Mesodermal cell (in vitro differentiated cells): ENCODE measurements at regions not wholly inside any gene's neighbourhood (a gene's known extent, or its start where the extent isn't known, plus 50 kb on each side); places are given as distances from the start of the nearest gene placed in this dataset.
"Not testable (repeated sequence)": the region's sequence is repeated elsewhere in the genome, so short reads cannot be mapped to it uniquely, and the experiment has no call there.

Experiments used
- H3K27ac ChIP-seq: 2 replicates; pipeline ENCODE4 v1.7.0; 2013; ENCODE audit warnings: mild to moderate bottlenecking, low read depth, low read length, moderate library complexity; ENCODE audit not compliant: severe bottlenecking
- H3K36me3 ChIP-seq: 2 replicates; pipeline ENCODE4 v1.7.1; 2013; ENCODE audit warnings: mild to moderate bottlenecking, low read length, moderate library complexity; ENCODE audit not compliant: control insufficient read depth, insufficient read depth
- H3K4me1 ChIP-seq: one replicate; pipeline ENCODE4 v1.7.1; 2013; ENCODE audit warnings: mild to moderate bottlenecking, low read length; ENCODE audit not compliant: insufficient read depth, control insufficient read depth, poor library complexity, severe bottlenecking
- H3K4me3 ChIP-seq: 2 replicates; pipeline ENCODE4 v1.7.0; 2013; ENCODE audit warnings: low read length, control low read depth, mild to moderate bottlenecking; ENCODE audit not compliant: insufficient read depth, poor library complexity, severe bottlenecking; ENCODE audit errors: extremely low read depth
- H3K9me3 ChIP-seq: 2 replicates; pipeline ENCODE4 v1.7.1; 2013; ENCODE audit warnings: mild to moderate bottlenecking, low read length, moderate library complexity; ENCODE audit not compliant: control insufficient read depth
- WGBS, 2 experiments: methylation state at CpG; one replicate each; pipeline ENCODE4 v1.1.5; 2013; ENCODE audit warnings: missing lambda C conversion rate in 2 of 2; ENCODE audit not compliant: insufficient coverage in 2 of 2; 5-methylcytosine and 5-hydroxymethylcytosine counted together

- 87 to 89% methylated on average over 5 to 10 of the region's 11 CpGs for WGBS, 2 experiments
- H3K27ac ChIP-seq, H3K4me3 ChIP-seq, H3K4me1 ChIP-seq, H3K9me3 ChIP-seq, H3K36me3 ChIP-seq: not testable (repeated sequence)
Observed at GRCh38 chr6:14521861-14522260, 404.3 kb downstream of the CD83 start.

GRCh38 chr6:14524319-14524718 lies 406.7 kb downstream of the CD83 start:
- 81 to 83% methylated on average over 3 of the region's 3 CpGs for WGBS, 2 experiments
- Histone ChIP-seq H3K36me3 (no peaks in the 10 kb centered on the region), H3K27ac (no peak overlapping the region), H3K4me3 (no peak overlapping the region), H3K9me3 (no peaks in the 10 kb centered on the region), H3K4me1 (no peaks in the 10 kb centered on the region)

GRCh38 chr6:14530385-14530784 lies 412.8 kb downstream of the CD83 start:
- Histone ChIP-seq H3K27ac (no peak overlapping the region), H3K4me3 (no peak overlapping the region), H3K9me3 (no peaks in the 10 kb centered on the region), H3K36me3 (no peaks in the 10 kb centered on the region), H3K4me1 (peaks cover 3% of the 10 kb centered on the region)
- WGBS, 2 experiments, result 75 to 90% methylated on average over 2 to 4 of the region's 4 CpGs

- no peaks in the 10 kb centered on the region for H3K9me3 ChIP-seq
- 40 to 86% methylated on average over 1 to 2 of the region's 5 CpGs for WGBS, 2 experiments
- H3K36me3 ChIP-seq, result no peaks in the 10 kb centered on the region
- H3K4me1 ChIP-seq, result peaks cover 3% of the 10 kb centered on the region
- no peak overlapping the region for H3K4me3 ChIP-seq
- no peak overlapping the region for H3K27ac ChIP-seq
Observed at GRCh38 chr6:14533446-14533845, 415.9 kb downstream of the CD83 start.

GRCh38 chr6:14537030-14537429 lies 419.5 kb downstream of the CD83 start:
- H3K36me3 ChIP-seq, result no peaks in the 10 kb centered on the region
- H3K4me1 ChIP-seq, result peaks cover 3% of the 10 kb centered on the region
- no peak overlapping the region for H3K4me3 ChIP-seq
- no peaks in the 10 kb centered on the region for H3K9me3 ChIP-seq
- H3K27ac ChIP-seq, result no peak overlapping the region
- WGBS, 2 experiments, result 100% methylated on average over 1 of the region's 1 CpG; no CpG with 5 or more reads in 1 of the 2 experiments

- H3K9me3 ChIP-seq, result no peaks in the 10 kb centered on the region
- H3K27ac ChIP-seq, result no peak overlapping the region
- 62 to 69% methylated on average over 3 to 5 of the region's 5 CpGs for WGBS, 2 experiments
- H3K36me3 ChIP-seq, result no peaks in the 10 kb centered on the region
- no peaks in the 10 kb centered on the region for H3K4me1 ChIP-seq
- no peak overlapping the region for H3K4me3 ChIP-seq
Observed at GRCh38 chr6:14540276-14540675, 422.7 kb downstream of the CD83 start.

- no peaks in the 10 kb centered on the region for H3K9me3 ChIP-seq
- no peaks in the 10 kb centered on the region for H3K36me3 ChIP-seq
- no peak overlapping the region for H3K4me3 ChIP-seq
- H3K27ac ChIP-seq, result no peak overlapping the region
- 56 to 59% methylated on average over 7 to 8 of the region's 11 CpGs for WGBS, 2 experiments
- no peaks in the 10 kb centered on the region for H3K4me1 ChIP-seq
Observed at GRCh38 chr6:14540810-14541540, 423.4 kb downstream of the CD83 start.

GRCh38 chr6:14542670-14543366 lies 425.2 kb downstream of the CD83 start:
- H3K9me3 ChIP-seq, result no peaks in the 10 kb centered on the region
- H3K4me3 ChIP-seq, result no peak overlapping the region

GRCh38 chr6:14543971-14544585 lies 426.5 kb downstream of the CD83 start:
- no peaks in the 10 kb centered on the region for H3K36me3 ChIP-seq
- no peaks in the 10 kb centered on the region for H3K9me3 ChIP-seq
- H3K4me3 ChIP-seq, result no peak overlapping the region
- 85 to 100% methylated on average over 2 to 4 of the region's 6 CpGs for WGBS, 2 experiments
- no peak overlapping the region for H3K27ac ChIP-seq
- H3K4me1 ChIP-seq, result no peaks in the 10 kb centered on the region

More at GRCh38 chr6:14542670-14543366, 425.2 kb downstream of the CD83 start:
- Histone ChIP-seq H3K36me3 (no peaks in the 10 kb centered on the region), H3K27ac (no peak overlapping the region), H3K4me1 (no peaks in the 10 kb centered on the region)
- 80 to 85% methylated on average over 3 to 5 of the region's 10 CpGs for WGBS, 2 experiments

GRCh38 chr6:14544666-14545065 lies 427.1 kb downstream of the CD83 start:
- no peaks in the 10 kb centered on the region for H3K36me3 ChIP-seq
- 90 to 93% methylated on average over 2 to 3 of the region's 3 CpGs for WGBS, 2 experiments
- H3K4me1 ChIP-seq, result no peaks in the 10 kb centered on the region
- H3K4me3 ChIP-seq, result no peak overlapping the region
- no peaks in the 10 kb centered on the region for H3K9me3 ChIP-seq
- no peak overlapping the region for H3K27ac ChIP-seq
